GM23338 (cell line): ENCODE measurements at regions not wholly inside any gene's neighbourhood (a gene's known extent, or its start where the extent isn't known, plus 50 kb on each side); places are given as distances from the start of the nearest gene placed in this dataset.

Source experiments
- ATAC-seq: fragments of 200-7000 bp; cut with Tn5 transposase; 3 replicates; pipeline ENCODE4 v1.9.1; 2020
- DNase-seq: peaks from one replicate; pipeline ENCODE4 v3.0.0-alpha.2; 2015; ENCODE audit warnings: low spot score
- H2AFZ ChIP-seq: fragments of 200-600 bp; sonication (generic); 2 replicates; pipeline ENCODE4 v1.8.0; 2016; ENCODE audit warnings: antibody characterized with exemption, mild to moderate bottlenecking, moderate library complexity
- H3F3A ChIP-seq: fragments of 200-600 bp; sonication (generic); replicated peaks from 2 replicates; pipeline ENCODE4 v1.8.0; 2017; ENCODE audit warnings: antibody characterized with exemption, mixed run types, low read depth
- H3K27ac ChIP-seq: fragments of 200-600 bp; sonication (generic); 2 replicates; pipeline ENCODE4 v1.6.1; 2016; ENCODE audit warnings: low read depth
- H3K27me3 ChIP-seq: fragments of 200-600 bp; sonication (generic); 2 replicates; pipeline ENCODE4 v1.8.0; 2016; ENCODE audit warnings: mild to moderate bottlenecking, mixed run types, moderate library complexity; ENCODE audit not compliant: insufficient read depth
- H3K36me3 ChIP-seq: fragments of 200-600 bp; sonication (generic); 2 replicates; pipeline ENCODE4 v1.8.0; 2016; ENCODE audit warnings: mild to moderate bottlenecking; ENCODE audit not compliant: insufficient read depth
- H3K4me1 ChIP-seq: fragments of 200-600 bp; sonication (generic); 2 replicates; pipeline ENCODE4 v1.8.0; 2016; ENCODE audit warnings: mild to moderate bottlenecking, moderate library complexity; ENCODE audit not compliant: insufficient read depth
- H3K4me2 ChIP-seq: fragments of 200-600 bp; sonication (generic); 2 replicates; pipeline ENCODE4 v1.7.1; 2017; ENCODE audit warnings: mixed run types
- H3K4me3 ChIP-seq: fragments of 200-600 bp; sonication (generic); 2 replicates; pipeline ENCODE4 v1.6.1; 2016; ENCODE audit warnings: mixed run types
- H3K79me2 ChIP-seq: fragments of 200-600 bp; sonication (generic); replicated peaks from 2 replicates; pipeline ENCODE4 v1.8.0; 2017; ENCODE audit warnings: mild to moderate bottlenecking; ENCODE audit not compliant: insufficient read depth
- H3K9me2 ChIP-seq: fragments of 200-600 bp; sonication (generic); 2 replicates; pipeline ENCODE4 v1.8.0; 2017; ENCODE audit not compliant: insufficient read depth
- H4K20me1 ChIP-seq: fragments of 200-600 bp; sonication (generic); replicated peaks from 2 replicates; pipeline ENCODE4 v1.8.0; 2017; ENCODE audit warnings: mild to moderate bottlenecking; ENCODE audit not compliant: insufficient read depth
- H3K27ac Mint-ChIP-seq: 2 replicates; pipeline ENCODE4 v1.8.0; 2020; ENCODE audit warnings: inconsistent platforms, mild to moderate bottlenecking, moderate library complexity, mixed read lengths
- H3K27me3 Mint-ChIP-seq: 3 replicates; pipeline ENCODE4 v1.8.0; 2022; ENCODE audit warnings: low read depth, mild to moderate bottlenecking, moderate library complexity, mixed read lengths, inconsistent platforms; ENCODE audit not compliant: insufficient read depth, poor library complexity
- H3K36me3 Mint-ChIP-seq: 3 replicates; pipeline ENCODE4 v1.8.0; 2021; ENCODE audit warnings: low read depth, mild to moderate bottlenecking, inconsistent platforms, moderate library complexity, mixed read lengths
- H3K4me1 Mint-ChIP-seq: 3 replicates; pipeline ENCODE4 v1.8.0; 2020; ENCODE audit warnings: mild to moderate bottlenecking, inconsistent platforms, mixed read lengths
- H3K4me3 Mint-ChIP-seq: 3 replicates; pipeline ENCODE4 v1.8.0; 2021; ENCODE audit warnings: moderate library complexity, mild to moderate bottlenecking, inconsistent platforms, mixed read lengths
- H3K9me3 Mint-ChIP-seq: 3 replicates; pipeline ENCODE4 v1.8.0; 2020; ENCODE audit warnings: moderate library complexity, mild to moderate bottlenecking, inconsistent platforms, mixed read lengths
- CREB1 ChIP-seq: fragments of 250-450 bp; sonication (Bioruptor Pico); IDR thresholded peaks from 2 replicates; pipeline ENCODE4 v1.5.0; 2020; ENCODE audit warnings: low read depth, mild to moderate bottlenecking, moderate library complexity
- CTCF ChIP-seq, 2 experiments: fragments of 200-600 bp in 1 of 2; sonication (generic) in 1 of 2; conservative IDR thresholded peaks; 2 replicates each; pipeline versions ENCODE4 v1.5.1 to v1.6.1; 2016 to 2017; ENCODE audit warnings: antibody characterized with exemption in 2 of 2, low read depth in 2 of 2, mild to moderate bottlenecking in 2 of 2, moderate library complexity in 1 of 2
- ETS1 ChIP-seq: IDR thresholded peaks from 2 replicates; pipeline ENCODE4 v1.6.1; 2016; ENCODE audit warnings: antibody characterized with exemption
- EZH2 ChIP-seq: fragments of 200-600 bp; sonication (generic); IDR thresholded peaks from one replicate; pipeline ENCODE4 v1.8.0; 2017; ENCODE audit warnings: antibody characterized with exemption, mild to moderate bottlenecking, low read depth; ENCODE audit not compliant: unreplicated experiment
- EZH2phosphoT487 ChIP-seq: fragments of 200-600 bp; sonication (generic); IDR thresholded peaks from one replicate; pipeline ENCODE4 v1.8.1; 2018; ENCODE audit warnings: antibody characterized with exemption; ENCODE audit not compliant: unreplicated experiment
- JUNB ChIP-seq: IDR thresholded peaks from one replicate; pipeline ENCODE4 v1.6.1; 2016; ENCODE audit warnings: antibody characterized with exemption; ENCODE audit not compliant: unreplicated experiment
- NANOG ChIP-seq: IDR thresholded peaks from 2 replicates; pipeline ENCODE4 v1.6.1; 2016; ENCODE audit warnings: antibody characterized with exemption, borderline replicate concordance
- POLR2AphosphoS5 ChIP-seq: IDR thresholded peaks from 2 replicates; pipeline ENCODE4 v1.6.1; 2016; ENCODE audit warnings: antibody characterized with exemption, low read depth
- STAT1 ChIP-seq: IDR thresholded peaks from one replicate; pipeline ENCODE4 v1.6.1; 2016; ENCODE audit warnings: antibody characterized with exemption; ENCODE audit not compliant: unreplicated experiment
- ZNF114 ChIP-seq: fragments of 250-450 bp; sonication (Bioruptor Pico); IDR thresholded peaks from 2 replicates; pipeline ENCODE4 v1.5.0; 2020; ENCODE audit warnings: mild to moderate bottlenecking, moderate library complexity
- ZNF331 ChIP-seq: fragments of 250-450 bp; sonication (Bioruptor Pico); IDR thresholded peaks from 2 replicates; pipeline ENCODE4 v1.5.0; 2020; ENCODE audit warnings: low read depth, mild to moderate bottlenecking, moderate library complexity
- ZNF462 ChIP-seq: fragments of 250-450 bp; sonication (Bioruptor Pico); IDR thresholded peaks from 2 replicates; pipeline ENCODE4 v1.5.0; 2020; ENCODE audit warnings: mild to moderate bottlenecking, moderate library complexity
- TF ChIP-seq, protein P1 (sequence below): IDR thresholded peaks from one replicate; pipeline ENCODE4 v1.6.1; 2018; ENCODE audit warnings: antibody characterized with exemption; ENCODE audit not compliant: unreplicated experiment

DNA sequence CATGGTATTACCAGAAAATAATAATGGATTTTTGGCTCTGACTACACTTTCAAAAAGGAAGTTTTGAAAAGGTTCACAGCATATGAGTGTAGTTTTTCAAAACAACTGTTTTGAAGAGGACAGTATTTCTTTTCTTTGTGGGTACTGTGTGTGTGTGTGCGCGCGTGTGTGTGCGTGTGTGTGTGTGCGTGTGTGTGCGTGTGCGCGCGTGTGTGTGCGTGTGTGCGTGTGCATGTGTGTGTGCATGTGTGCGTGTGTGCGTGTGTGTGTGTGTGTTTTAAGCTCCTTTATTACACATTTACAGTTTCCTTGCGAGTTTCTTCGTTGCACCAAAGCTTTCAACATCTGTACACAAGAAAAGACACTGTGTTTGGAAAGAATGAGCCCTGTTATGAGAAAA lies 755.4 kb downstream of the SH3BGRL start:
- Mint-ChIP-seq H3K4me1 (no peaks in the 10 kb centered on the region), H3K27ac (no peak overlapping the region), H3K9me3 (peaks cover 12% of the 10 kb centered on the region; the same call in 2 of the 3 replicates), H3K4me3 (no peak overlapping the region), H3K27me3 (no peaks in the 10 kb centered on the region), H3K36me3 (no peaks in the 10 kb centered on the region)
- no peak overlapping the region for H3K27ac ChIP-seq
- H2AFZ ChIP-seq: no peak overlapping the region
- ATAC-seq (no peak), DNase-seq (no peak)
- TF ChIP-seq ZNF462 (CRISPR knock-in tag) (no peak), ZNF331 (CRISPR knock-in tag) (no peak), ZNF114 (CRISPR knock-in tag) (no peak), EZH2 (no peak), NANOG (no peak), CREB1 (CRISPR knock-in tag) (no peak), POLR2AphosphoS5 (no peak), CTCF (conservative IDR thresholded peaks at IDR 0.05; ENCODE audit: low read depth in 2 of 2) (no peak), ETS1 (no peak), EZH2phosphoT487 (no peak), JUNB (no peak), STAT1 (no peak)
- TF ChIP-seq, protein P1, sequence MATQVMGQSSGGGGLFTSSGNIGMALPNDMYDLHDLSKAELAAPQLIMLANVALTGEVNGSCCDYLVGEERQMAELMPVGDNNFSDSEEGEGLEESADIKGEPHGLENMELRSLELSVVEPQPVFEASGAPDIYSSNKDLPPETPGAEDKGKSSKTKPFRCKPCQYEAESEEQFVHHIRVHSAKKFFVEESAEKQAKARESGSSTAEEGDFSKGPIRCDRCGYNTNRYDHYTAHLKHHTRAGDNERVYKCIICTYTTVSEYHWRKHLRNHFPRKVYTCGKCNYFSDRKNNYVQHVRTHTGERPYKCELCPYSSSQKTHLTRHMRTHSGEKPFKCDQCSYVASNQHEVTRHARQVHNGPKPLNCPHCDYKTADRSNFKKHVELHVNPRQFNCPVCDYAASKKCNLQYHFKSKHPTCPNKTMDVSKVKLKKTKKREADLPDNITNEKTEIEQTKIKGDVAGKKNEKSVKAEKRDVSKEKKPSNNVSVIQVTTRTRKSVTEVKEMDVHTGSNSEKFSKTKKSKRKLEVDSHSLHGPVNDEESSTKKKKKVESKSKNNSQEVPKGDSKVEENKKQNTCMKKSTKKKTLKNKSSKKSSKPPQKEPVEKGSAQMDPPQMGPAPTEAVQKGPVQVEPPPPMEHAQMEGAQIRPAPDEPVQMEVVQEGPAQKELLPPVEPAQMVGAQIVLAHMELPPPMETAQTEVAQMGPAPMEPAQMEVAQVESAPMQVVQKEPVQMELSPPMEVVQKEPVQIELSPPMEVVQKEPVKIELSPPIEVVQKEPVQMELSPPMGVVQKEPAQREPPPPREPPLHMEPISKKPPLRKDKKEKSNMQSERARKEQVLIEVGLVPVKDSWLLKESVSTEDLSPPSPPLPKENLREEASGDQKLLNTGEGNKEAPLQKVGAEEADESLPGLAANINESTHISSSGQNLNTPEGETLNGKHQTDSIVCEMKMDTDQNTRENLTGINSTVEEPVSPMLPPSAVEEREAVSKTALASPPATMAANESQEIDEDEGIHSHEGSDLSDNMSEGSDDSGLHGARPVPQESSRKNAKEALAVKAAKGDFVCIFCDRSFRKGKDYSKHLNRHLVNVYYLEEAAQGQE: no peak
- no peaks in the 10 kb centered on the region for H3K36me3 ChIP-seq
- H3K4me3 ChIP-seq: no peak overlapping the region
- H3F3A ChIP-seq: no peaks in the 10 kb centered on the region
- no peaks in the 10 kb centered on the region for H3K9me2 ChIP-seq
- H3K79me2 ChIP-seq: no peaks in the 10 kb centered on the region
- no peaks in the 10 kb centered on the region for H3K4me1 ChIP-seq
- H3K4me2 ChIP-seq: no peak overlapping the region
- H3K27me3 ChIP-seq: no peaks in the 10 kb centered on the region
- H4K20me1 ChIP-seq: no peaks in the 10 kb centered on the region
